GM12872 (cell line): ENCODE measurements at regions not wholly inside any gene's neighbourhood (a gene's known extent, or its start where the extent isn't known, plus 50 kb on each side); places are given as distances from the start of the nearest gene placed in this dataset.

Experiments used
- CTCF ChIP-seq: IDR thresholded peaks from 3 replicates; pipeline ENCODE4 v1.5.1; 2011; ENCODE audit warnings: low read depth, mild to moderate bottlenecking, low read length, moderate library complexity; ENCODE audit not compliant: insufficient read depth

GRCh38 chr4:74570095-74570494 is 125.2 kb downstream of the AREG start:
- TF ChIP-seq CTCF = no peak

GRCh38 chr4:74578329-74578728 is 133.4 kb downstream of the AREG start:
- no peak for TF ChIP-seq CTCF

- no peak for TF ChIP-seq CTCF
These were observed 138.3 kb downstream of the AREG start for GRCh38 chr4:74583089-74583700.

GRCh38 chr4:74583757-74584156 is 138.8 kb downstream of the AREG start:
- TF ChIP-seq CTCF = no peak

- TF ChIP-seq CTCF = no peak
These were observed 143.4 kb downstream of the AREG start for GRCh38 chr4:74588350-74588749.

GRCh38 chr4:74590476-74590875 is 145.5 kb downstream of the AREG start:
- no peak for TF ChIP-seq CTCF

- no peak for TF ChIP-seq CTCF
These were observed 153.8 kb downstream of the AREG start for GRCh38 chr4:74598611-74599325.
